GM23338 (cell line): ENCODE measurements at regions not wholly inside any gene's neighbourhood (a gene's known extent, or its start where the extent isn't known, plus 50 kb on each side); places are given as distances from the start of the nearest gene placed in this dataset.

Experiments
- CTCF ChIP-seq, 2 experiments: fragments of 200-600 bp in 1 of 2; sonication (generic) in 1 of 2; conservative IDR thresholded peaks; 2 replicates each; pipeline versions ENCODE4 v1.5.1 to v1.6.1; 2016 to 2017; ENCODE audit warnings: antibody characterized with exemption in 2 of 2, low read depth in 2 of 2, mild to moderate bottlenecking in 2 of 2, moderate library complexity in 1 of 2
- EZH2 ChIP-seq: fragments of 200-600 bp; sonication (generic); IDR thresholded peaks from one replicate; pipeline ENCODE4 v1.8.0; 2017; ENCODE audit warnings: antibody characterized with exemption, mild to moderate bottlenecking, low read depth; ENCODE audit not compliant: unreplicated experiment
- EZH2phosphoT487 ChIP-seq: fragments of 200-600 bp; sonication (generic); IDR thresholded peaks from one replicate; pipeline ENCODE4 v1.8.1; 2018; ENCODE audit warnings: antibody characterized with exemption; ENCODE audit not compliant: unreplicated experiment
- POLR2AphosphoS5 ChIP-seq: IDR thresholded peaks from 2 replicates; pipeline ENCODE4 v1.6.1; 2016; ENCODE audit warnings: antibody characterized with exemption, low read depth
- REST ChIP-seq: IDR thresholded peaks from one replicate; pipeline ENCODE4 v1.6.1; 2018; ENCODE audit warnings: antibody characterized with exemption; ENCODE audit not compliant: unreplicated experiment
- STAT1 ChIP-seq: IDR thresholded peaks from one replicate; pipeline ENCODE4 v1.6.1; 2016; ENCODE audit warnings: antibody characterized with exemption; ENCODE audit not compliant: unreplicated experiment
- ZNF331 ChIP-seq: fragments of 250-450 bp; sonication (Bioruptor Pico); IDR thresholded peaks from 2 replicates; pipeline ENCODE4 v1.5.0; 2020; ENCODE audit warnings: low read depth, mild to moderate bottlenecking, moderate library complexity

- TF ChIP-seq POLR2AphosphoS5 (no peak), REST (no peak), CTCF (conservative IDR thresholded peaks at IDR 0.05; ENCODE audit: low read depth in 2 of 2) (no peak), EZH2phosphoT487 (no peak), STAT1 (no peak), EZH2 (no peak), ZNF331 (CRISPR knock-in tag) (no peak)
Observed at GRCh38 chr14:98328496-98328895, 943.5 kb downstream of the BCL11B start.
